Lower leg skin (tissue), 3 donors: ENCODE measurements at regions not wholly inside any gene's neighbourhood (a gene's known extent, or its start where the extent isn't known, plus 50 kb on each side); places are given as distances from the start of the nearest gene placed in this dataset.
"Not testable (repeated sequence)": the region's sequence is repeated elsewhere in the genome, so short reads cannot be mapped to it uniquely, and the experiment has no call there.

Experiments
- CTCF ChIP-seq, 3 donors: fragments of 450-650 bp; IDR thresholded peaks; one replicate each; pipeline ENCODE4 v1.5.1; 2016; ENCODE audit warnings: antibody characterized with exemption in 3 of 3, mild to moderate bottlenecking in 3 of 3, moderate library complexity in 2 of 3
- POLR2A ChIP-seq, 2 donors: fragments of 450-650 bp; IDR thresholded peaks; one replicate each; pipeline ENCODE4 v1.6.1; 2016 to 2017; ENCODE audit warnings: antibody characterized with exemption in 2 of 2, mild to moderate bottlenecking in 1 of 2, moderate library complexity in 1 of 2

DNA sequence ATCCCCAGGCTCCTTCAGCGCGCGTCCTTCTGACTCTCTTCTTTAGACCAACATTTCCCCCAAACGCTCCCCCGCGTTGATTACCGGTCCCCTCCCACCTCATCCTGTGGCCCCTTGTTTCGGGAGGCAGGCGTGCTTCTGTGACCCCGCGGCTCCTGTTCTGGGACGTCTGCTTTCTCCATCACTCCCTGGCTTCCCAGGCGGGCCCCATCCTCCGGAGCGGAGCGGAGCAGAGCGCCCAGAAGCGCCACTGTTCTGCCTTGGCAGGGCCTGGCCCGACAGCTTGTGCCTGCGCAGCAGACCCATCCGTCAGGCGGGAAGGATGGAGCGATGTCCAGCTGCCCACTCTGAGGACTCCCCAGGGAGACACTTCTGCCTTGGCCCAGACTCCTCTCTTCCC lies 1689.8 kb upstream of the DEFB115 start:
- TF ChIP-seq CTCF, POLR2A (IDR thresholded peaks at IDR 0.05): not testable (repeated sequence)
